IPS-11a (cell line): ENCODE measurements at regions not wholly inside any gene's neighbourhood (a gene's known extent, or its start where the extent isn't known, plus 50 kb on each side); places are given as distances from the start of the nearest gene placed in this dataset.

ENCODE experiments used
- H3K4me3 ChIP-seq: one replicate; pipeline ENCODE4 v1.5.1; 2013; ENCODE audit warnings: low read depth, low read length, control low read depth

- no peak overlapping the region for H3K4me3 ChIP-seq
These were observed 116.8 kb downstream of the DNAJB9 start for GRCh38 chr7:108686494-108686893.

GRCh38 chr7:108697254-108697653 lies 127.6 kb downstream of the DNAJB9 start:
- no peak overlapping the region for H3K4me3 ChIP-seq

- no peak overlapping the region for H3K4me3 ChIP-seq
These were observed 141.9 kb downstream of the DNAJB9 start for GRCh38 chr7:108711611-108712010.

- H3K4me3 ChIP-seq: no peak overlapping the region
These were observed 147.1 kb downstream of the DNAJB9 start for GRCh38 chr7:108716783-108717182.

- H3K4me3 ChIP-seq: no peak overlapping the region
These were observed 148.1 kb downstream of the DNAJB9 start for GRCh38 chr7:108717781-108718180.

- no peak overlapping the region for H3K4me3 ChIP-seq
These were observed 150.0 kb downstream of the DNAJB9 start for GRCh38 chr7:108719631-108720030.

- no peak overlapping the region for H3K4me3 ChIP-seq
These were observed 152.9 kb downstream of the DNAJB9 start for GRCh38 chr7:108722561-108722960.

GRCh38 chr7:108723381-108723814 lies 153.7 kb downstream of the DNAJB9 start:
- no peak overlapping the region for H3K4me3 ChIP-seq

- H3K4me3 ChIP-seq: no peak overlapping the region
These were observed 154.8 kb downstream of the DNAJB9 start for GRCh38 chr7:108724251-108725100.

GRCh38 chr7:108735814-108736213 lies 166.1 kb downstream of the DNAJB9 start:
- H3K4me3 ChIP-seq: no peak overlapping the region

- H3K4me3 ChIP-seq: no peak overlapping the region
These were observed 166.7 kb downstream of the DNAJB9 start for GRCh38 chr7:108736221-108736891.

- H3K4me3 ChIP-seq: no peak overlapping the region
These were observed 201.5 kb downstream of the DNAJB9 start for GRCh38 chr7:108770981-108771745.

- no peak overlapping the region for H3K4me3 ChIP-seq
These were observed 202.2 kb downstream of the DNAJB9 start for GRCh38 chr7:108771853-108772252.

GRCh38 chr7:108777966-108778365 lies 208.3 kb downstream of the DNAJB9 start:
- H3K4me3 ChIP-seq: no peak overlapping the region

- H3K4me3 ChIP-seq: no peak overlapping the region
These were observed 219.8 kb downstream of the DNAJB9 start for GRCh38 chr7:108789451-108789850.

- H3K4me3 ChIP-seq: no peak overlapping the region
These were observed 224.8 kb downstream of the DNAJB9 start for GRCh38 chr7:108794466-108794865.

- no peak overlapping the region for H3K4me3 ChIP-seq
These were observed 233.0 kb downstream of the DNAJB9 start for GRCh38 chr7:108802650-108803049.

GRCh38 chr7:108805808-108806397 lies 236.2 kb downstream of the DNAJB9 start:
- H3K4me3 ChIP-seq: no peak overlapping the region

GRCh38 chr7:108808549-108809266 lies 239.0 kb downstream of the DNAJB9 start:
- H3K4me3 ChIP-seq: no peak overlapping the region

GRCh38 chr7:108809356-108809755 lies 239.7 kb downstream of the DNAJB9 start:
- no peak overlapping the region for H3K4me3 ChIP-seq
